ENCODE measurements at regions not wholly inside any gene's neighbourhood (a gene's known extent, or its start where the extent isn't known, plus 50 kb on each side); places are given as distances from the start of the nearest gene placed in this dataset.

- TF ChIP-seq CTCF (IDR thresholded peaks at IDR 0.05; ENCODE audit: low read length) (no peak), EZH2phosphoT487 (IDR thresholded peaks at IDR 0.05; ENCODE audit: low read length) (no peak), EZH2 (optimal IDR thresholded peaks at IDR 0.05; ENCODE audit: low read depth, low read length) (no peak)
These were observed 69.6 kb upstream of the COL8A1 start for GRCh38 chr3:99568663-99569335.
